SHP77 treated with DMSO at 0.1 percent for 48 hours (cell line): ENCODE measurements at regions not wholly inside any gene's neighbourhood (a gene's known extent, or its start where the extent isn't known, plus 50 kb on each side); places are given as distances from the start of the nearest gene placed in this dataset.

Experiments
- DNase-seq: peaks from one replicate; lab custom pipeline; 2025; lab: John Stamatoyannopoulos, UW

DNA sequence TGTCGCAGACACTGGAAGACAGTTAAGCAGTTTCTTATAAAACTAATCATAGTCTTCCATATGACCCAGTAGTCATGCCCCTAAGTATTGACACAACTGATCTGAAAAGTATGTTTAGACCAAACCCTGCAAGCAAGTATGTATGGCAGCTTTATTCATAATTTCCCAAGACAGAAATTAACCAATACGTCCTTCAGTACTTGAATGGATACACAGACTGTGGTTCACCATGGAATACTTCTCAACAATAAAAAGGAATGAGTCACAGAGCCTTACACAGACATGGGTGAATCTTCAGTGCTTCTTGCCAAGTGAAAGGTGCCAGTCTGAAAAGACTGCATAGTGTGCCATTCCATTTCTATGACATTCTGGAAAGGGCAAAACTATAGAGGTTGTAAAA lies 50.2 kb upstream of the AKR1E2 start:
- no peak for DNase-seq

DNA sequence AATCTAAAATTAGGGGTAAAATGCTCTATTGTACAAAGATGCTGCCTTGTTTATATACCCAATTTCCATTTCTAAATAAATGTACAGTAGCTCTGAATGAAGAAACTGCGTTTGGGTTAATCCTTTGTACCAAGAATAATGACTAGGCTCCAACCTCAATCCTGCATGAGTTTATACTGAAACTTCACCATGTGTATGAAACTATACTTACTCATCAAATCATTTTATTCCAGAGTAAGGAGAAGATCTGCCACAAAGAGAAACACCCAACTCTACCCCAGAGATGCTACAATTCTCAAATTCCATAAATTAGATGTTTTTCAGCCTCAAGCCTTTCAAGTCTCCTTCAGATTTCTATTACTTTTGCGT lies 53.8 kb upstream of the AKR1E2 start:
- no peak for DNase-seq

DNA sequence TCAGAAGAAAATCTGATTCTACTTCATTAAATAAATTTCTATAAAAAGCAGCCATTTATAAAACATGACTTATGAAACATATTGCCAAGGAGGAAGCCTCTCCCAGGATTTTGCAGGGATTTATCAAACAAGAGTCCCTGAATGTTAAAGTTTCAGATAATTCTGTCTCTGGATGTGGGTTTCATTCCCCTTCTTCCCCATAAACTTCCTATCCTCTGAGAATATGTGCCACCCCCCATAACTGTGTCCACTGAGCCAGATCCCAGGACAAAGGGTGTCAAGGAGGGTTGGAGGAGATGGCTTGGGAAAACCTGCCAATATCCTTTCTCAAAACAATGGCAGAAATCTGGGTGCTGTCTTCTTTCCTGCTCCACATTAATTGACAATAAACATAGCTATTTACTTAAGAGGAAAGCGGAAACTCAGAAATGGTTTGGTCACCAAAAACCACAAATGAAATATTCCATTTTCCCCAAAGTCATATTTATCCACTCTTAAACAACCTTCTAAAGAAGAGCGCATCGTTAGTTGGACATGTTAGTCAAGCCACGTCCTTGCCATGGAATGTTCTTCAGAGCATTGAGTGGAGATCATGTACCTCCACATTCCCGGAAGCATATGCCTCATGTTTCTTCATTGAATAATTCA lies 54.3 kb upstream of the AKR1E2 start:
- DNase-seq, result no peak

DNA sequence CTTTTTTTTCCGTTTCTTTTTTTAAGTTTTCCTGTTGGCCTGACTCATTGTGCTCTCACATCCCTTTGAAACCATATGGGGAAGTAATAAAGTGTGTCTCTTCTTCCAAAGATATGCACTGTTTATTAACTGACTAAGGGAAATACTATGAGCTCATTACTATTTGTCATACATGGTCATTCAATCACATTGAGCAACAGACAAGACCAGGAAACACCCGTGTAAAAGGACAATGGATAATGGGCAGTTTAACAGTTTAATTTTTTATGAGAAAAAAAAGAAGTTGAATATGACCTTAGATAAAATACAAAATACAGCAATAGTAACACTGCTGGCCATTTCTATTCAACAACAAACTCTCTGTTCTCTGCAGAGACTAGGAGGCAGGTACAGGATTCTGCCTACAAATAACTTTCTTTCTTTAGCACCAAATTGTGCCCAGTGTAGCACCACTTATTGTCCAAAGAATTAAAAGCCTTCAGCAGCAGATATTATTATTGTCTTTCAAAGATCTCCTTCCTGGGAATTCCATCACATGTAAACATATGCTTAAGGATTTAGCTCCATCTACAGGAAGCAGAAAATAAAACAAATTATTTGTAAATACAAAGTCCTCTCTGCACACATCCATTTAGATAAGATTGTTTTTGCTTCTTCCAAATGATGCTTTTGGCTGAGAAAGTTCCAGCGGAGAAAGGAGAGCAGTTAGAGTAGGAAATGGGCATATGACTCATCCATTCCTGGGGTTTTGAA lies 55.0 kb upstream of the AKR1E2 start:
- DNase-seq, result no peak

DNA sequence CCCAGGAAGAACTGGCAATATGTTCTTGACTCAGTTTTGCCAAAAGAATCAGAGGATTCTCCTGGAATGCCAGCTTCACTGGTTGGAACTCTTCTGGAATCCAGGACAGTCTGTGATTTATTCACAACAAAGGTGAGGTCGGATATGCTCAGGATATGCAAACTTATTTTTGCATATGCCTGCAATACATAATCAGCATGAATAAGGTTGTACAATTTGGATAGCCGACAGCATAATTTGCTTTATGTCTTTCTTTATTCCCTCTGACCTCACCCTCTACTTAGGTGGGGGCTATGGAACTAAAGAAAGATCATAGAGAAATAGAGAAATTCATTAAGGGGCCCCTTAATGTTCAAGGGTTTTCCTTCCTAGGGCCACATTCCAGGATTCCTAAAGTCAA lies 57.6 kb upstream of the AKR1E2 start:
- DNase-seq, result no peak

DNA sequence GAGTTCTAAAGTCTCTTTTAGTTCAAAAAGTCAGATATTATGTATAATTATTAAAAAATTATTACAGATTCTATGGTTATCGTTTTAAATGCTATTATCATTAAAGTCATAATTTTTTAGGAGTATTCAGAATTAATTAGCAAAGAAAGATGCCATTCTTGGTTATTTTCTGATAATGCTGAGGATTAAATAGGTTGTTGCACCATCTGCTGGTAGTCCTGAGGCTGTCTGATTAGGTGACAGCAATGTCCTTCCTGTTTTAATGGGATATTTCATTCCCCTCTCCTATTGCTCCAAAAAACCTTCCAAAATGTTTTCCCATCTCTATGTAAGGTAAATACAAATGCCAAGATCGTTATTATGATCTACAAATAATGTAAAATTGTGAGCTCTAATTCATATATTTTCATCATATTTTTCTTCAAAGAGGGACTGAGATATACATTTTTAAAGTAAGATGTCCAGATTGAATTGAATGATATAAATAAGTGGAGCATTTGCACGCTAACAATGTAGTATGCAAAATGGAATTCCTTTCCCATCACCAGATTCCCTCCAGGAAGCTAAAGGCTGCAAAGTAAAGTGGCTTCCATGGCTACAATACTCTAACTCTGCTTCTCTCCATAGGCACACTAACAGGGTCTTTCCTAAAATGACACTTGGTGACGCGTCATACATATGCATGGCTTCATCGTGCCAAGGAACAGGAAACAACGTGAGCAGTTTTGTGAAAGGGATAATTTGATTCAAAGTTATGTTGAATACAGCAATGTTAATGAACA lies 58.8 kb upstream of the AKR1E2 start:
- no peak for DNase-seq

DNA sequence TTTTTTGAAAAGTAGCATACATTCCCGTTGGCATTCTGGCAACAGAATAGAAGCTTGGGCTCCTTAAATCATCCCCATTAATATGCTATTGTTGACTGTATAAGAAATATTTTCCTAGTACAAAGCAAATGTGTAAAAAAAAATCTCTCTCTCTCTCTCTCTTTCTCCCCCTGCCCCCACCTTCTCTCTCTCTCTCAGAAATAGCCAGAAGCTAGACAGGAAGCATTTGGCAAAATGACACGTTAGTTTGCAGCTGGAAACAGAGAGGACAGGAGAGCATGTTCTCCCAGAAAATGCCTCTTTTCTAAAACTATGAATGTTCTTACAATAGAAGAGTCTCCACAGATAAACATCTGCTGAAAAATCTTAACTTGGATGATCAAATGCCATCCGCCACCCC lies 59.6 kb upstream of the AKR1E2 start:
- no peak for DNase-seq

DNA sequence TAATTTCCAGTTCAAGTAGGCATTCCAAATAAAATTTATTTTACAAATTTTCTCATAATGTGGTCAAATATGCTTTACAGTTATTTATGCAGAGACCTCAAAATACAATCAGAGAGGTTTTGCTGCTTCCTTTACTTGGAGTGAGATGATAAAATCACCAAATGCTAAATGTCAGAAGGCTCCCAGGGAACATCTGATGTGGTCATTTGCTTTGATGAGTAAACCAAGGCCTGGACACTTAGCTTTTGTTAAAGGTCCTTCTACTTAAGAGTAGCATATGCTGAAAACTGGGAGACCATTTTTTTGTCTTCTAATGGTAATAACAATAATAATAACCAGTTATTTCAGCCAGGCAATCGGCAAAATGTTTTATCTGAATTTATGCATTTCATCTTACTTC lies 60.6 kb upstream of the AKR1E2 start:
- no peak for DNase-seq

DNA sequence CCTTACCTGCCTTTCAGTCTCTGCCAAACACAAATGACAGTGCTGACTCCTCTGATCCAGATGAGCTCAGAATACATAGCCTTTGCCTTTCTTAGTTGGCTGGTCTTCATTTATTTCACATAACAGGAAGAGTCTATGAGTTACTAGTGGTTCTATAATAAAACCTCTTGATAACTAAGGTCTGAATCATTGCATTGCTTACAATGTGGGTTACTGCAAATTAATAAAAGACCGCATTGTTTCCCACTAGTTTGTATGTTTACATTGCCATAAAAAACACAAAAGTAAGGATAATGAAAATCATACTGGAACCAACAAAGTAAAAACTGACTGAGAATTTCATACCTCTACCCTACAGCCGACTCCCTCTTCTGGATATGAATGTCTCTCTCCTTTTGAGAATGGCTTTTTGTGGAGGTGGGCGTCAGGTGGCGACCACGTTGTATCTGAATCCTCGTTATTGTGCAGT lies 62.0 kb upstream of the AKR1E2 start:
- no peak for DNase-seq

DNA sequence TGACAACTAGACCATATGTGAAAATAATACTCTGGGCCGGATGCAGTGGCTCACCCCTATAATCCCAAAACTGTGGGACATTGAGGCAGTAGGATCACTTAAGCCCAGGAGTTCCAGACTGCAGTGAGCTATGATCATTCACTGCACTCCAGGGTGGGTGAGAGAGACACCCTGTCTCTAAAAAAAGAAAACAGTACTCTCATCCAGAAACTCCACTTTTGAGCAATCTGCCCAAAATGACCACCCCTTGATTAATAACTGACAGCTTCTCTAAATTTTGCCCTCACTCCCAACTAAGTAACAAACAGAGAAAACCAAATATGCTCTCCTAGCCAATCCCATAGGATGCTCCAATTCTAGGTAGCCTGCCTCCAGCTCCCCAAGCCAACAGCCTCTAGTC lies 62.5 kb upstream of the AKR1E2 start:
- DNase-seq, result no peak

DNA sequence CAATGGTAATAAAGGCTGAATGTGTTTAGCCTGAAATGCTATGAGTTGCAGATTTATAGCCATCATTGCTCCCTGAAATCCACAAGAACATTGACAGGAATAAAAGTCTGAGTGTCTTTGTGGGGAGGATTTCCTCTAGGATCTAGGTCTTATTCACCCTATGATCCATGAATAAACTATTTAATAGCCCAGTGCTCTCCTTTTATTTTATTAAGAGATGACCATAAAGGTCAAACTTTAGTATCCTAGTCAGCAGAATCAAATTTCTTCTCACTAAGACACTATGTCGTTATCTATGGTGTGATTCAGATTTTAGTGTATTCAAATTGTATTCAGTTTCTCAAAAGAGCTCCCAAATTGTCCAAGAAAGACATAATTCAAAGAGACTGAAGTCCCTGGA lies 67.8 kb upstream of the AKR1E2 start:
- no peak for DNase-seq

DNA sequence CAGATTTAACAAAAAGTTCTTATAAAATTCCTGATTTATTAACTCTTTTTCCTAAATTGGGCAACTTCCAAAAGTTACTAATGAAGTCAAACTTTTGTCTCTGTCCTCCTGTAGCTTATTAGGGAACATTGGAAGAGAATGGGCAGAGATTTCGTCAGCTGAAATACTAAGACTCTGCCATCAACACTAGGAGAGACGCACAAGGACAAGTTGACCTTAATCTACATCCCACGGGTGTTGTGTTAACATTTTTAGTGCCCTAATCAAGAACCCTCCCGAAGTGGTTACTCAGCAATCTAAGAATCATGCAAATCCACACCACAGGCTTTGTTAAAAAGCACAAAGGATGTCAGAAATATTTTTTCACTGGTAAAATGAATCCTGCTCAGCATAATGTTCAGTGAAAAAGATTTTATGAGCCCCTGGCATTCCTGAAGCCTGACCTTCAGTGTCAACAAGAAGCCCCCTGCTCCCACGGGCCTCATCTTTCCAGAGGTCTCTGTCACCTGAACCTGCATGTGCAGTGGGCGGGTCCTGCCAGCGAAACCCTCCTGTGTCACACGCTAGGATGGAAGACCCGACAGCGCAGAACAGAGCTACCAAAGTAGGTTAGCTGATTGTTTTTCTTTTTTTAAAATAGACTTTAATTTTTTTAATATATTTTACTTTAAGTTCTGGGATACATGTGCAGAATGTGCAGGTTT lies 70.6 kb upstream of the AKR1E2 start:
- DNase-seq, result no peak

DNA sequence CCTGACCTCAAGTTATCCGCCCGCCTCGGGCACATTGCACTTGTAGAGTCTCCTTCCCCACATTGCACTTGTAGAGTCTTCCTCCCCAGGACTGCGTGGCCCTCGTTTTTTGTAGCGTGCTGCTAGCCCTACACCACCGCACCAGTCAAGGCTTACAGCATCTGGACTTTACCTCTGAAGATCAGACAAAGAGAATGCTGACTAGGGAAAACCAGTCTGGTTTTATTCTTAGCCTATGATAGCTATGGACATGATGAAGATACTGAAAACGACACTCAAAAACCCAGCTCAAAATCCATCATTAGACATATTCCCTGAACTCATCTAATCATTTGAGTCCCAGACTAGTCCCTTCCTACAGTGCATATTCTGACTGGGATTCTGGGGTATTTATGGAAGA lies 71.9 kb upstream of the AKR1E2 start:
- no peak for DNase-seq

DNA sequence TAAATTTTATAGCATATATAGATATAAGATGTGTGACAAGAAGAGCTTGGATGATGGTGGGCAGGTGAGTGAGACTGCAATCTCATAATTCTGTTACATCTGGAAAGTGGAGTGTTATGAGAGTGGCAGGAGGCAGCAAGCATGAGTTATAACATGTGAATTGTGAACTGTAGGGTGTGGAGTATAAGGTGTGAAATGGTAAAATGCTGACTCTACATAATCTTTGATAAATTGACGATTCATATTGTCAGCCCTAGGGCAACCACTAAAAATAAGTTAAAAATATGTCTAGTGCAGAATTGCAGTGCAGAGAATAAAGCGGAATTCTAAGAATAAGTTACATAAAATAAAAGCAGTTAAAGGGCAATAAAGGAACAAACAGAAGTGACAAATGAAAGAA lies 74.8 kb upstream of the AKR1E2 start:
- no peak for DNase-seq

DNA sequence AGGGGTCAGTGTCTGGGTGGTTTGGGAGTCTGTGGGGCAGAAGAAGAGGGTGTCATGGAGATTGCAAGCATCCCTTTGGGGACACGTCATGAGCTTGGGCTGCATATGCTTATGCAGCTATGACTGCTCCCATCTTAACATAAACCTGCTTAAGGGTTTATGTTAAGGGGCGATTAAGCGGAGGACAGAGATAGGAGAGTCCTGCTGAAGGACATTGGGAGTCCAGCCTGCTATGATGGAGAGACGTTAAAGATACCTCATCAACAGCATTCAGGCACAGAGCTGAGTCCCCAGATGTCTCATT lies 76.8 kb upstream of the AKR1E2 start:
- DNase-seq, result no peak

DNA sequence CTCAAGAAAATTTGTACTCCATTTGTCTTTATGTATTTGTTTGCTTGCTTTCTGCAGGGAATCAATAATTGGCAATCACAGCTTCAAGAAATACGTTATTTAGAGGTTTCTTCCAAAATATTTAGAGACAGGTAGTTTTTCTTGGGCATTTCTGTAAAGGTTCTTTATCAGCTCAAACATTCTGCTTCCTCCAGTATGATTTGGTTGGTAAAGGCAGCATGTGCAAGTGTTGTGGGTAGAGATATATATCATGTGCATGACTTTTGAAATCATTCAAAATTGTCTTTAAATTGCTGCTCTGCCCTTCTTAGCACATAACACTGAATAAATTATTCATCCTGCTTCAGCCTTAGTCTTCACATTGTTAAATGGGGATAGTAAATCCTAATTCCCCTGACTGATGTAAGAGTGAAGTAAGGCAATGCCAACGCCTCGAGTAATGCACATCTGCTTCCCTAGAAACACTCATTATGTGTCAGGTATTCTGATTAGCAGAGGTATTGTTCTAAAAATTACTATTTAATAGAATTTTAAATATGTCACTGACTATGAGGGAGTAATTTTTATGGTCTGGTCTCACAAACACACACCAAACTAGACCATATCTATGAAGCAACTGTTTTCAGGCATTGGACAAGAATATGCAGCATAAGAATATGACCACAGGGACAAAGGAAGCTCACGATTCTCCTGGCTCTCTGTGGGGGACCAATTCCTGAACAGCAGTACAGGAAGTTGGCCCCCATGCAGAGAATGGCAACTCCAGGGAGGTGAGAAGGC lies 77.3 kb upstream of the AKR1E2 start:
- no peak for DNase-seq

DNA sequence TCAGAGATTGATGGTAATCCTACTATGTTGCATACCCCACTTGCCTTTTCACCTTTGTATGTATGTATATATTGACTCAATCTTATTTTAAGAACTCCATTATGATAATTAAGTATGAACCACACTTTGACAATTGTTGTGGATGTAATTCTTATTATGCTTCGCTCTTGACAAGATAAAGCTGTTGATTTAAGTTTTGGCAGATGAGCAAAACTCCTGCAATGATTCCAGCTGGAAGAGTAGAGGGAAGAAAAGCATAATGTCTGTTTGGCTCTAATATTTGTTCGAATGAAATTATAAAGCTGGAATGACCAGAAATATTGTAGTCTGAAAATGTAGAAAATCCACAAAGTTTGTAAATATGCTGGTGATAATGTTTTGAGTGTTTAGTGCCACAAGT lies 83.8 kb upstream of the AKR1E2 start:
- no peak for DNase-seq

DNA sequence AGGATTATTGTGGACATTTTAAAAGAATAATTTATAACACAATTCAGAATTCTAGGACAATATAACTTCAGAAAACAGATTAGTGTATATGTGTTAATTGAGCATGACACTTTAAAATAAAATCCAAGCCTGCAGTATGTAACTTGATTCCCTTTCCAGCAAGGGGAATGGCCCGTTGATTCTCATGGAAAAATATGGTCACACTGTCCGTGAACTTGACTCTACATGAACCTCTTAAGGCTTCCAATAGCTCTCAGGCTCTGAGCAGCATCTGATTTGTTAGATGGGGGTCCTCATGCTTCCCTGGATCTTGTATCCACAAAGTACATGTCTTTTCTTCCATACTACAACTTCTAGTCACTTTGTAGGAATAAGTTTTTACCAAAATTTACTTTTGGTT lies 85.5 kb upstream of the AKR1E2 start:
- DNase-seq, result no peak

DNA sequence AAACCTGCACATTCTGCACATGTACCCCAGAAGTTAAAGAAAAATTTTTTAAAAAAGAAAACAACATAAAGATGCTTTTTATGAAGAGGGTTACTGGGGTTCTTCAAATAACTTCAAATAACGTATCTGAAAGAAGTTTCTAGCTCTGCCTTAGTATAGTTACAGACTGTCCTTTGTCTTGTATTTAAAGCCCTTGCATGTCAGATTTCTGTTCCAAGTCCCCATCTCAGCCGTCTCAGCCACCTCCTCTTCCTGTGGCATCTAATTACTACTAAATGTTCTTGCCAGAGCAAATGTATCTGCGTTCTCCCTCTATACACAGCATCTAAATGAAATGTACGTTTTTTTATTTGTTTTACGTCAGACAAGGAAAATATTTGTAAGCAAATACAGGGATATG lies 89.4 kb upstream of the AKR1E2 start:
- DNase-seq, result no peak

DNA sequence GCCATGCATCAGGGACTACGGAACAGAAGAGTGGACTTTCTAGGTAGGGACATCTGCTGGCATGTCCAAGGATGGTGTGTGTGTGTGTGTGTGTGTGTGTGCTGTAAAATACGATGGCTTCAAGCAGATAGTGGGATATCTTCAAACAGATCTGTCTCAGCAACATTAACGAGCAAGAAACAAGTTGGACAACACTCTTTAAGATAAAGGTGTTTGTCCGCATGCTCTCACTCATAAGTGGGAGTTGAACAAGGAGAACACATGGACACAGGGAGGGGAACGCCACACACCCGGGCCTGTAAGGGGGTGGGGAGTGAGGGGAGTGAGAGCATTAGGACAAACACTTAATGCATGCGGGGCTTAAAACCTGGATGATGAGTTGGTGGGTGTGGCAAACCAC lies 89.8 kb upstream of the AKR1E2 start:
- no peak for DNase-seq

DNA sequence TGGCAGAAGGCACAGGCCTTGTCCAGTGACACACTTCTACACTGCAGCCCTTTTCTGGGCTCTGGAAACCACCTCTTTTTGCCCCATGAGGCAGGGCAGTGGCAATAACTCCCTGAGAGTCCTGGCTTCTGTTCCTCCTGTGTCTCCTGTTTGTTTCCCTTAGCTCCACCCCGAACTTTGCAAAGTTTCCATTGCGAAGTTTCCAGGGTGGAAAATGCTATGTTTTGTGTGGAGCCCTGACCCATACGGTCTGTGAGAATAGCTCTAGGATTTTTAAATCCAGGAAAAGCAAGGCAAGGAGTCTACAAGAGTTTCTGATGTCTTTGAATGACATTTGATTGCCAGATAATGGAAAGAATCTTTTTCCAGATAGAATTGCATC lies 92.2 kb upstream of the AKR1E2 start:
- no peak for DNase-seq
